SH-SY5Y (cell line): ENCODE measurements at regions not wholly inside any gene's neighbourhood (a gene's known extent, or its start where the extent isn't known, plus 50 kb on each side); places are given as distances from the start of the nearest gene placed in this dataset.

Experiments
- GATA2 ChIP-seq: IDR thresholded peaks from 2 replicates; pipeline ENCODE4 v1.6.1; 2011; ENCODE audit warnings: mild to moderate bottlenecking, low read depth, low read length
- GATA3 ChIP-seq: IDR thresholded peaks from 2 replicates; pipeline ENCODE4 v1.6.1; 2011; ENCODE audit warnings: low read depth, mild to moderate bottlenecking, low read length, moderate library complexity

DNA sequence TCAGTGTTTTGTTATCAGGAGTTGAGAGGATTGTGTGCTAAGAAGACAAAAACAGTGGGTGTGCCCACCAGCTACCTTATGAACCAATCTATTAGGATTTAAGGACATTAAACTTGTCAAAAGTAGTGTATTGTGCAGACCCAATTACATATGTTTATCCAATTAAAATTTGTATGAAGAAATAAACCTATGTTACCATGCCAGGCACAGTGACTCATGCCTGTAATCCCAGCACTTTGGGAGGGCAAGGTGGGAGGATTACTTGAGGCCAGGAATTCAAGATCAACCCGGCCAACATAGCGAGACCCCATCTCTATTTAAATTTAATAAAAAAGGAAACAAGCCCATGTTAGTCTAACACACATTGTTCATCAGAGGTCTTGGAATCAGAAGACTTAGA, 162.2 kb downstream of the IRS1 start:
- TF ChIP-seq GATA2 (no peak), GATA3 (no peak)
